ENCODE measurements at regions not wholly inside any gene's neighbourhood (a gene's known extent, or its start where the extent isn't known, plus 50 kb on each side); places are given as distances from the start of the nearest gene placed in this dataset.
"Not testable (repeated sequence)": the region's sequence is repeated elsewhere in the genome, so short reads cannot be mapped to it uniquely, and the experiment has no call there.

GRCh38 chr2:183903026-183903425, 695.3 kb upstream of the ZNF804A start:
- Histone ChIP-seq H3K9me3 (no peaks in the 10 kb centered on the region), H3K4me1 (no peaks in the 10 kb centered on the region), H3K27me3 (no peaks in the 10 kb centered on the region), H3K27ac (no peak overlapping the region), H3K36me3 (no peaks in the 10 kb centered on the region), H3K4me3 (no peak overlapping the region)
- TF ChIP-seq POLR2A (IDR thresholded peaks at IDR 0.05) (no peak), CTCF (IDR thresholded peaks at IDR 0.05) (no peak), EP300 (IDR thresholded peaks at IDR 0.05) (no peak)
- ATAC-seq (ENCODE audit: low FRiP score in 2 of 2), result no peak
- WGBS, 2 donors, result 98 to 100% methylated on average over 2 of the region's 2 CpGs
- no peak for DNase-seq

GRCh38 chr2:183916041-183916440, 682.3 kb upstream of the ZNF804A start:
- H3K4me1 ChIP-seq; H3K27me3 ChIP-seq; ATAC-seq (ENCODE audit: low FRiP score in 2 of 2); H3K36me3 ChIP-seq; DNase-seq; H3K9me3 ChIP-seq; H3K4me3 ChIP-seq; H3K27ac ChIP-seq: not testable (repeated sequence)
- WGBS, 2 donors, result 57 to 70% methylated on average over 3 of the region's 3 CpGs

- H3K27me3 ChIP-seq, result no peaks in the 10 kb centered on the region
- WGBS, 2 donors, result 40 to 45% methylated on average over 1 of the region's 1 CpG
- no peaks in the 10 kb centered on the region for H3K9me3 ChIP-seq
- H3K4me1 ChIP-seq, result no peaks in the 10 kb centered on the region
- no peak for ATAC-seq (ENCODE audit: low FRiP score in 2 of 2)
- H3K4me3 ChIP-seq, result no peak overlapping the region
- H3K36me3 ChIP-seq, result no peaks in the 10 kb centered on the region
- no peak for TF ChIP-seq EP300 (IDR thresholded peaks at IDR 0.05)
- no peak for TF ChIP-seq CTCF (IDR thresholded peaks at IDR 0.05)
- no peak for TF ChIP-seq POLR2AphosphoS5 (IDR thresholded peaks at IDR 0.05)
- no peak for TF ChIP-seq POLR2A (IDR thresholded peaks at IDR 0.05)
- DNase-seq, result no peak
- no peak overlapping the region for H3K27ac ChIP-seq
These were observed 679.2 kb upstream of the ZNF804A start for GRCh38 chr2:183919167-183919566.

- TF ChIP-seq POLR2A (IDR thresholded peaks at IDR 0.05), result no peak
- no peak for TF ChIP-seq CTCF (IDR thresholded peaks at IDR 0.05)
- TF ChIP-seq POLR2AphosphoS5 (IDR thresholded peaks at IDR 0.05), result no peak
- TF ChIP-seq EP300 (IDR thresholded peaks at IDR 0.05), result no peak
- no peak overlapping the region for H3K4me3 ChIP-seq
- H3K9me3 ChIP-seq, result no peaks in the 10 kb centered on the region
- no peaks in the 10 kb centered on the region for H3K36me3 ChIP-seq
- 77 to 79% methylated on average over 2 of the region's 2 CpGs for WGBS, 2 donors
- no peak for DNase-seq
- no peaks in the 10 kb centered on the region for H3K4me1 ChIP-seq
- no peak overlapping the region for H3K27ac ChIP-seq
- ATAC-seq (ENCODE audit: low FRiP score in 2 of 2), result no peak
- no peaks in the 10 kb centered on the region for H3K27me3 ChIP-seq
These were observed 678.4 kb upstream of the ZNF804A start for GRCh38 chr2:183919926-183920325.

- DNase-seq, result no peak
- TF ChIP-seq POLR2A (IDR thresholded peaks at IDR 0.05), result no peak
- Histone ChIP-seq H3K27me3 (no peaks in the 10 kb centered on the region), H3K4me1 (no peaks in the 10 kb centered on the region), H3K27ac (no peak overlapping the region), H3K36me3 (no peaks in the 10 kb centered on the region), H3K9me3 (no peaks in the 10 kb centered on the region), H3K4me3 (no peak overlapping the region)
- ATAC-seq (ENCODE audit: low FRiP score in 2 of 2), result no peak
- 82 to 91% methylated on average over 1 of the region's 1 CpG for WGBS, 2 donors
These were observed 673.0 kb upstream of the ZNF804A start for GRCh38 chr2:183925281-183925680.

- no peaks in the 10 kb centered on the region for H3K4me1 ChIP-seq
- no peak for DNase-seq
- no peak for ATAC-seq (ENCODE audit: low FRiP score in 2 of 2)
- H3K27ac ChIP-seq, result no peak overlapping the region
- TF ChIP-seq EP300 (IDR thresholded peaks at IDR 0.05) (no peak), POLR2A (IDR thresholded peaks at IDR 0.05) (no peak), CTCF (IDR thresholded peaks at IDR 0.05) (no peak), POLR2AphosphoS5 (IDR thresholded peaks at IDR 0.05) (no peak)
- H3K4me3 ChIP-seq, result no peak overlapping the region
- no peaks in the 10 kb centered on the region for H3K9me3 ChIP-seq
- no peaks in the 10 kb centered on the region for H3K36me3 ChIP-seq
- H3K27me3 ChIP-seq, result no peaks in the 10 kb centered on the region
- WGBS, 2 donors, result 78 to 83% methylated on average over 1 of the region's 1 CpG
These were observed 671.9 kb upstream of the ZNF804A start for GRCh38 chr2:183926433-183926832.
